H1 (cell line): ENCODE measurements at regions not wholly inside any gene's neighbourhood (a gene's known extent, or its start where the extent isn't known, plus 50 kb on each side); places are given as distances from the start of the nearest gene placed in this dataset.

ENCODE experiments used
- CTCF ChIA-PET: fragments of 300-600 bp; sonication (Branson Sonifier 250); formaldehyde crosslinking; loops from one replicate; lab custom pipeline; 2021; ENCODE audit not compliant: partially characterized antibody; lab: Charles Lee
- POLR2A ChIA-PET: fragments of 300-600 bp; sonication (Branson Sonifier 250); formaldehyde crosslinking; loops from one replicate; lab custom pipeline; 2021; ENCODE audit warnings: inconsistent platforms; ENCODE audit not compliant: partially characterized antibody; lab: Charles Lee
- DNase-seq, 2 experiments: peaks; one replicate each; pipeline versions ENCODE4 v3.0.0 to v3.0.0-alpha.2; 2010 to 2022; ENCODE audit warnings: low spot score in 2 of 2, low read depth in 1 of 2, mixed read lengths in 1 of 2
- FAIRE-seq: peaks from 2 replicates; lab custom pipeline; 2011; peaks lifted over from hg19 to GRCh38; lab: Jason Lieb, UNC
- H2AFZ ChIP-seq: 2 replicates; pipeline ENCODE4 v1.8.1; 2012; ENCODE audit warnings: low read length, inconsistent platforms
- H2AK5ac ChIP-seq: 2 replicates; pipeline ENCODE4 v1.6.1; 2013; ENCODE audit warnings: low read depth, low read length
- H2BK120ac ChIP-seq: replicated peaks from 2 replicates; pipeline ENCODE3; 2013; ENCODE audit warnings: low read depth, low read length, inconsistent platforms
- H2BK12ac ChIP-seq: 2 replicates; pipeline ENCODE4 v1.6.1; 2013; ENCODE audit warnings: low read depth, low read length
- H2BK15ac ChIP-seq: 2 replicates; pipeline ENCODE4 v1.6.1; 2013; ENCODE audit warnings: low read length
- H2BK20ac ChIP-seq: 2 replicates; pipeline ENCODE4 v1.6.1; 2013; ENCODE audit warnings: low read length
- H2BK5ac ChIP-seq: 2 replicates; pipeline ENCODE4 v1.6.1; 2013; ENCODE audit warnings: low read depth, low read length
- H3K14ac ChIP-seq: 2 replicates; pipeline ENCODE4 v1.6.1; 2013; ENCODE audit warnings: inconsistent platforms; ENCODE audit not compliant: insufficient read length
- H3K18ac ChIP-seq: 2 replicates; pipeline ENCODE4 v1.6.1; 2013; ENCODE audit warnings: low read length; ENCODE audit errors: extremely low read depth
- H3K23ac ChIP-seq: 2 replicates; pipeline ENCODE4 v1.6.1; 2013; ENCODE audit warnings: inconsistent platforms; ENCODE audit not compliant: insufficient read length
- H3K23me2 ChIP-seq: 2 replicates; pipeline ENCODE4 v1.6.1; 2013; ENCODE audit warnings: low read depth, low read length
- H3K27ac ChIP-seq: 2 replicates; pipeline ENCODE4 v1.6.1; 2011; ENCODE audit warnings: low read depth, low read length, inconsistent platforms
- H3K27me3 ChIP-seq, 4 experiments: replicated peaks in 1 of 4; 1 replicate in 1 of 4; 2 replicates in 3 of 4; pipeline versions ENCODE4 v1.6.1 to v1.8.1; 2011 to 2013; ENCODE audit warnings: low read length in 3 of 4, mild to moderate bottlenecking in 3 of 4, inconsistent platforms in 2 of 4, mixed read lengths in 2 of 4, moderate library complexity in 1 of 4; ENCODE audit not compliant: control insufficient read depth in 3 of 4, insufficient read depth in 3 of 4; ENCODE audit errors: extremely low read depth in 1 of 4
- H3K36me3 ChIP-seq, 4 experiments: 2 replicates each; pipeline versions ENCODE4 v1.6.1 to v1.8.1; 2011 to 2013; ENCODE audit warnings: mild to moderate bottlenecking in 4 of 4, low read length in 3 of 4, moderate library complexity in 2 of 4, control low read depth in 1 of 4, inconsistent platforms in 1 of 4; ENCODE audit not compliant: insufficient read depth in 4 of 4, control insufficient read depth in 2 of 4
- H3K4ac ChIP-seq: replicated peaks from 2 replicates; pipeline ENCODE3; 2013; ENCODE audit warnings: low read length, low read depth, mixed read lengths, inconsistent platforms; ENCODE audit not compliant: insufficient read length
- H3K4me1 ChIP-seq, 4 experiments: replicated peaks in 1 of 4; 1 replicate in 1 of 4; 2 replicates in 3 of 4; pipeline versions ENCODE4 v1.6.1 to v1.8.1; 2011 to 2013; ENCODE audit warnings: low read length in 3 of 4, inconsistent platforms in 2 of 4, mixed read lengths in 1 of 4; ENCODE audit not compliant: insufficient read depth in 4 of 4, control insufficient read depth in 3 of 4
- H3K4me2 ChIP-seq, 2 experiments: 2 replicates each; pipeline versions ENCODE4 v1.6.1 to v1.8.1; 2011 to 2013; ENCODE audit warnings: low read depth in 2 of 2, low read length in 2 of 2, control low read depth in 1 of 2, inconsistent platforms in 1 of 2, mild to moderate bottlenecking in 1 of 2; ENCODE audit not compliant: insufficient read depth in 1 of 2
- H3K4me3 ChIP-seq, 4 experiments: fragments of 200-600, 300-600 bp in 1 of 4; sonication (generic), shearing (Covaris generic), sonication (Bioruptor Twin) in 1 of 4; 2 replicates each; pipeline versions ENCODE4 v1.5.1 to v1.8.1; 2011 to 2016; ENCODE audit warnings: low read length in 4 of 4, low read depth in 3 of 4, control low read depth in 2 of 4, inconsistent platforms in 2 of 4, mild to moderate bottlenecking in 2 of 4, mixed read lengths in 1 of 4, moderate library complexity in 1 of 4; ENCODE audit not compliant: insufficient read depth in 2 of 4; ENCODE audit errors: extremely low read depth in 1 of 4
- H3K56ac ChIP-seq: replicated peaks from 2 replicates; pipeline ENCODE3; 2013; ENCODE audit warnings: low read depth, mild to moderate bottlenecking, mixed read lengths, low read length, inconsistent platforms; ENCODE audit not compliant: insufficient read length
- H3K79me1 ChIP-seq: 2 replicates; pipeline ENCODE4 v1.6.1; 2013; ENCODE audit warnings: low read depth, low read length, control low read depth
- H3K79me2 ChIP-seq, 2 experiments: 2 replicates each; pipeline versions ENCODE4 v1.6.1 to v1.8.1; 2012 to 2013; ENCODE audit warnings: low read length in 2 of 2, mild to moderate bottlenecking in 2 of 2, inconsistent platforms in 1 of 2; ENCODE audit not compliant: insufficient read depth in 2 of 2, control insufficient read depth in 1 of 2
- H3K9ac ChIP-seq, 4 experiments: replicated peaks in 1 of 4; 1 replicate in 1 of 4; 2 replicates in 3 of 4; pipeline versions ENCODE4 v1.6.1 to v1.8.1; 2011 to 2013; ENCODE audit warnings: low read depth in 3 of 4, low read length in 3 of 4, control low read depth in 2 of 4, mild to moderate bottlenecking in 2 of 4, moderate library complexity in 2 of 4, inconsistent platforms in 1 of 4; ENCODE audit errors: extremely low read depth in 1 of 4
- H3K9me3 ChIP-seq, 2 experiments: 2 replicates each; pipeline versions ENCODE4 v1.6.1 to v1.8.1; 2012 to 2013; ENCODE audit warnings: mild to moderate bottlenecking in 2 of 2, moderate library complexity in 2 of 2, control low read depth in 1 of 2, inconsistent platforms in 1 of 2, low read depth in 1 of 2, low read length in 1 of 2, mixed read lengths in 1 of 2; ENCODE audit not compliant: insufficient read depth in 2 of 2
- H4K20me1 ChIP-seq, 2 experiments: replicated peaks in 1 of 2; 2 replicates each; pipeline versions ENCODE3 to v1.8.1; 2011 to 2013; ENCODE audit warnings: inconsistent platforms in 2 of 2, low read length in 2 of 2, mild to moderate bottlenecking in 1 of 2; ENCODE audit not compliant: insufficient read depth in 2 of 2, control insufficient read depth in 1 of 2
- H4K5ac ChIP-seq: 2 replicates; pipeline ENCODE4 v1.6.1; 2013; ENCODE audit warnings: low read length, low read depth, mixed read lengths, inconsistent platforms; ENCODE audit not compliant: insufficient read length
- H4K8ac ChIP-seq: 2 replicates; pipeline ENCODE4 v1.8.0; 2013; ENCODE audit warnings: mild to moderate bottlenecking, moderate library complexity, low read length, inconsistent platforms; ENCODE audit not compliant: insufficient read depth; ENCODE audit errors: extremely low read depth
- H4K91ac ChIP-seq: replicated peaks from 2 replicates; pipeline ENCODE3; 2013; ENCODE audit warnings: low read length, mixed read lengths, inconsistent platforms; ENCODE audit not compliant: insufficient read length
- POU5F1 ChIP-seq: IDR thresholded peaks from 2 replicates; pipeline ENCODE4 v1.6.1; 2011; ENCODE audit warnings: low read depth, mild to moderate bottlenecking, low read length, moderate library complexity
- RFX5 ChIP-seq: IDR thresholded peaks from 2 replicates; pipeline ENCODE4 v1.6.1; 2011; ENCODE audit warnings: low read depth, low read length, improper control_type of control experiment, borderline replicate concordance
- TAF7 ChIP-seq: optimal IDR thresholded peaks from 2 replicates; pipeline ENCODE3; 2011; ENCODE audit warnings: low read depth, mild to moderate bottlenecking, inconsistent platforms, low read length, moderate library complexity, borderline replicate concordance

DNA sequence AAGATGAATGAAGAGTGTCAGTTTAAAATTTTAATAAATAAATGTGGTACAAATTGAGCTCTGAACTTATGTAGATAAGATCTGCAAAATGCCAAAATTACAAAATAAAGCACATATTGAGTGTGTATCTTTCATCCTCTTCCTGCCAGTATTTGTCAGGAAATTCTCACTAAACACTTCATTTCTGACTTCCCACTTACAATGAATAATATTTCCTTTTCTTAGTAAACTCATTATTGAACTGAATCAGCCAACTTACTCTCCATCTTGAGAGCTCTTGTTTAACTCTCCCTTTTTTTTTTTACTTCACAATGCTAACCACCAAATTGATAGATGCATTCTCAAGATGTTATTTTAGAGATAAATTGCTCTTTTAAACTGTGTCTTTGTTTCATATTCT is 1230.2 kb downstream of the JRKL start:
- Histone ChIP-seq H3K4me1 (no peaks in the 10 kb centered on the region), H2BK15ac (no peak overlapping the region), H3K9ac (no peak overlapping the region), H3K79me2 (no peaks in the 10 kb centered on the region), H3K4ac (no peak overlapping the region), H4K8ac (no peak overlapping the region), H3K4me2 (no peak overlapping the region), H2AFZ (no peak overlapping the region), H2AK5ac (no peak overlapping the region), H2BK5ac (no peak overlapping the region), H3K27ac (no peak overlapping the region), H3K27me3 (no peaks in the 10 kb centered on the region), H3K56ac (no peak overlapping the region), H3K18ac (no peak overlapping the region), H3K23me2 (no peaks in the 10 kb centered on the region; the same call in 1 of the 2 replicates), H3K79me1 (no peaks in the 10 kb centered on the region), H4K20me1 (no peaks in the 10 kb centered on the region), H2BK20ac (no peak overlapping the region), H3K23ac (no peak overlapping the region), H2BK12ac (no peak overlapping the region), H4K5ac (no peak overlapping the region), H4K91ac (no peak overlapping the region), H2BK120ac (no peak overlapping the region), H3K9me3 (peaks cover 3% of the 10 kb centered on the region in 2 experiments; a peak in 1 of 4 replicates), H3K14ac (no peak overlapping the region), H3K36me3 (no peaks in the 10 kb centered on the region), H3K4me3 (no peak overlapping the region)
- CTCF ChIA-PET: interaction anchor here (1.2 kb wide), 1 partner anchor 9 kb away, joined by 3 read pairs; no protein-coding TSS in a partner anchor
- POLR2A ChIA-PET: no interaction called here
- no peak for FAIRE-seq
- DNase-seq: no peak
- no peak for TF ChIP-seq POU5F1
- TF ChIP-seq TAF7: no peak
- TF ChIP-seq RFX5: no peak
- TF ChIP-seq, all 59 proteins: peak for 0
